ENCODE measurements at regions not wholly inside any gene's neighbourhood (a gene's known extent, or its start where the extent isn't known, plus 50 kb on each side); places are given as distances from the start of the nearest gene placed in this dataset.

- H3K4me1 Mint-ChIP-seq, result no peaks in the 10 kb centered on the region
- no peak overlapping the region for H3K27ac Mint-ChIP-seq
- H3K36me3 Mint-ChIP-seq, result no peaks in the 10 kb centered on the region
- H3K9me3 Mint-ChIP-seq, result peaks cover 0 to 4% (median 3%) of the 10 kb centered on the region in 3 donors
- H3K27me3 Mint-ChIP-seq, result no peaks in the 10 kb centered on the region
- no peak overlapping the region for H3K4me3 Mint-ChIP-seq
Observed at GRCh38 chr3:162132981-162133380, 636.4 kb downstream of the OTOL1 start.

DNA sequence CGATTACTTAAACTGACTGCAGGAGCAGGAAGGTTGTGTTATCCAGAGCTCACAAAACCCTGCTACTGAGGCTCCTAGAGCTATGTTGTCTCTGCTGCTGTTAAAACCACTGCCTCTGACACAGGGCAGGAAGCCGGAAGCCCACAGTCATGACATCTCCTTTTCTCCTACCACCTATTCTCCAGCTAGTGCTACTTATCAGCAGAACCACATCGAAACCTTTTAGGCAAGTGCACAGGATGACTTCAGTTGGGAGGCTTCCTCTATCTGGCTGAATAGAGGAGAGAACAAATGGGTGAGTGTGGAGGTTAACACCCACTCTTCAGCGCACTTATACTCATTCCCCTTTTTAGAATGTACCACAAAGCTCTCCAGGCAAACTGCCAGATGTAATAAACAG lies 638.0 kb downstream of the OTOL1 start:
- Mint-ChIP-seq H3K9me3 (peaks cover 0 to 4% (median 3%) of the 10 kb centered on the region in 3 donors), H3K36me3 (no peaks in the 10 kb centered on the region), H3K4me3 (no peak overlapping the region), H3K27me3 (no peaks in the 10 kb centered on the region), H3K27ac (no peak overlapping the region), H3K4me1 (no peaks in the 10 kb centered on the region)

- Mint-ChIP-seq H3K36me3 (no peaks in the 10 kb centered on the region), H3K4me3 (no peak overlapping the region), H3K27ac (no peak overlapping the region), H3K27me3 (no peaks in the 10 kb centered on the region), H3K4me1 (no peaks in the 10 kb centered on the region), H3K9me3 (peaks cover 0 to 4% (median 3%) of the 10 kb centered on the region in 3 donors)
Observed at GRCh38 chr3:162136136-162136535, 639.5 kb downstream of the OTOL1 start.

GRCh38 chr3:162138509-162138908 lies 641.9 kb downstream of the OTOL1 start:
- Mint-ChIP-seq H3K36me3 (no peaks in the 10 kb centered on the region), H3K9me3 (peaks cover 0 to 7% (median 4%) of the 10 kb centered on the region in 3 donors), H3K27me3 (no peaks in the 10 kb centered on the region), H3K4me3 (no peak overlapping the region), H3K27ac (no peak overlapping the region), H3K4me1 (no peaks in the 10 kb centered on the region)

GRCh38 chr3:162139841-162140240 lies 643.2 kb downstream of the OTOL1 start:
- no peak overlapping the region for H3K27ac Mint-ChIP-seq

GRCh38 chr3:162141272-162141791 lies 644.7 kb downstream of the OTOL1 start:
- no peaks in the 10 kb centered on the region for H3K4me1 Mint-ChIP-seq

More at GRCh38 chr3:162139841-162140240, 643.2 kb downstream of the OTOL1 start:
- Mint-ChIP-seq H3K27me3 (no peaks in the 10 kb centered on the region), H3K36me3 (no peaks in the 10 kb centered on the region), H3K9me3 (peaks cover 0 to 10% (median 4%) of the 10 kb centered on the region in 3 donors), H3K4me3 (no peak overlapping the region), H3K4me1 (no peaks in the 10 kb centered on the region)

GRCh38 chr3:162142511-162142910 lies 645.9 kb downstream of the OTOL1 start:
- Mint-ChIP-seq H3K9me3 (peaks cover 0 to 6% (median 0%) of the 10 kb centered on the region in 3 donors), H3K27ac (no peak overlapping the region), H3K36me3 (no peaks in the 10 kb centered on the region), H3K27me3 (no peaks in the 10 kb centered on the region), H3K4me1 (no peaks in the 10 kb centered on the region), H3K4me3 (no peak overlapping the region)

More at GRCh38 chr3:162141272-162141791, 644.7 kb downstream of the OTOL1 start:
- no peak overlapping the region for H3K4me3 Mint-ChIP-seq
- H3K27me3 Mint-ChIP-seq, result no peaks in the 10 kb centered on the region
- no peak overlapping the region for H3K27ac Mint-ChIP-seq
- no peaks in the 10 kb centered on the region for H3K36me3 Mint-ChIP-seq
- H3K9me3 Mint-ChIP-seq, result peaks cover 0 to 7% (median 0%) of the 10 kb centered on the region in 3 donors

GRCh38 chr3:162143180-162143579 lies 646.6 kb downstream of the OTOL1 start:
- peaks cover 0 to 6% (median 0%) of the 10 kb centered on the region in 3 donors for H3K9me3 Mint-ChIP-seq

DNA sequence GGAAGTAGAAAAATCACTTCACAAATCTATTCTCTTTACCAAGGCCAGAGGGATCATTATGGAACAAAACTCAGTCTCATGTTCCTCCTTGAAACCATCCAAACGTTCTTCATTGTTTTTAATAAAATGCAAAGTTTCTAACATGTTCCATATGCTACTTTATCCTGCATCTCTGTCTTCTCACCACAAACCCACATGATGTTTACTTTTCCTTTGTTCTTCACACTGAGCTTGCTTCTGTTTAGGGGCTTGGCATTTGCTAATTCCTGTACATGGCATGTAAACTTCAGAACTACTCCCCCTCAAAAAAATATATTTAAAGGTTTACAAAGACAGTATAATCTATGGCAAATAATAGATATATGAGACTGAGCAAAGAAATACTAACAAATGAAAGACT lies 651.4 kb downstream of the OTOL1 start:
- Mint-ChIP-seq H3K36me3 (no peaks in the 10 kb centered on the region), H3K4me3 (no peak overlapping the region), H3K27ac (no peak overlapping the region), H3K4me1 (no peaks in the 10 kb centered on the region), H3K9me3 (peaks cover 0 to 3% (median 2%) of the 10 kb centered on the region in 3 donors), H3K27me3 (no peaks in the 10 kb centered on the region)

More at GRCh38 chr3:162143180-162143579, 646.6 kb downstream of the OTOL1 start:
- H3K4me3 Mint-ChIP-seq, result no peak overlapping the region
- H3K4me1 Mint-ChIP-seq, result no peaks in the 10 kb centered on the region
- no peaks in the 10 kb centered on the region for H3K36me3 Mint-ChIP-seq
- H3K27me3 Mint-ChIP-seq, result no peaks in the 10 kb centered on the region
- H3K27ac Mint-ChIP-seq, result no peak overlapping the region

DNA sequence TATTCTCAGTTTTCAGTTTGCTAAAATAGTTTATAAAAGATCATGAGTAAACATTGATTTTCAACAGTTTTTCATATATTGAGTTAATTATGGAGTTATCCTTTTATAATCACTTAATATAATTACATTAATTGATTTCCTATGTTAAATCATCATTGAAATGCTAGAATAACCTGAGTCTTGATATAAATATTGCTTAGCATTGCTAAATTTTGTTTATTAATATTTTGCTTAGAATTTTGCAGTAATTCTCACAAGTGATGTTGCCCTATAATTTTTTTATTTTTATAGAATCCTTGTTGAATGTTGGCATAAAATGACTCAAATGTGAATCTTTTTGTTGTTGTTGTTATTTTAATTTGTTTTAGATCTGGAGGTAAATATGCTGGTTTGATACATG lies 654.2 kb downstream of the OTOL1 start:
- no peaks in the 10 kb centered on the region for H3K4me1 Mint-ChIP-seq
- H3K9me3 Mint-ChIP-seq, result peaks cover 0 to 3% (median 0%) of the 10 kb centered on the region in 3 donors
- no peaks in the 10 kb centered on the region for H3K27me3 Mint-ChIP-seq
- no peaks in the 10 kb centered on the region for H3K36me3 Mint-ChIP-seq
- no peak overlapping the region for H3K4me3 Mint-ChIP-seq
- H3K27ac Mint-ChIP-seq, result no peak overlapping the region

GRCh38 chr3:162152636-162153035 lies 656.0 kb downstream of the OTOL1 start:
- no peak overlapping the region for H3K27ac Mint-ChIP-seq
- no peaks in the 10 kb centered on the region for H3K27me3 Mint-ChIP-seq
- H3K4me3 Mint-ChIP-seq, result no peak overlapping the region
- no peaks in the 10 kb centered on the region for H3K4me1 Mint-ChIP-seq
- H3K36me3 Mint-ChIP-seq, result no peaks in the 10 kb centered on the region
- H3K9me3 Mint-ChIP-seq, result peaks cover 0 to 3% (median under 1%) of the 10 kb centered on the region in 3 donors

- H3K4me1 Mint-ChIP-seq, result no peaks in the 10 kb centered on the region
- H3K36me3 Mint-ChIP-seq, result peaks cover 3% of the 10 kb centered on the region
- H3K27ac Mint-ChIP-seq, result no peak overlapping the region
- H3K27me3 Mint-ChIP-seq, result no peaks in the 10 kb centered on the region
- no peak overlapping the region for H3K4me3 Mint-ChIP-seq
- H3K9me3 Mint-ChIP-seq, result peaks cover 4 to 8% (median 7%) of the 10 kb centered on the region in 3 donors
Observed at GRCh38 chr3:162161595-162161994, 665.0 kb downstream of the OTOL1 start.

- no peak overlapping the region for H3K4me3 Mint-ChIP-seq
- no peaks in the 10 kb centered on the region for H3K4me1 Mint-ChIP-seq
- H3K27ac Mint-ChIP-seq, result no peak overlapping the region
- no peaks in the 10 kb centered on the region for H3K27me3 Mint-ChIP-seq
- H3K9me3 Mint-ChIP-seq, result peaks cover 0 to 5% (median 0%) of the 10 kb centered on the region in 3 donors
- H3K36me3 Mint-ChIP-seq, result no peaks in the 10 kb centered on the region
Observed at GRCh38 chr3:162165346-162165745, 668.7 kb downstream of the OTOL1 start.

DNA sequence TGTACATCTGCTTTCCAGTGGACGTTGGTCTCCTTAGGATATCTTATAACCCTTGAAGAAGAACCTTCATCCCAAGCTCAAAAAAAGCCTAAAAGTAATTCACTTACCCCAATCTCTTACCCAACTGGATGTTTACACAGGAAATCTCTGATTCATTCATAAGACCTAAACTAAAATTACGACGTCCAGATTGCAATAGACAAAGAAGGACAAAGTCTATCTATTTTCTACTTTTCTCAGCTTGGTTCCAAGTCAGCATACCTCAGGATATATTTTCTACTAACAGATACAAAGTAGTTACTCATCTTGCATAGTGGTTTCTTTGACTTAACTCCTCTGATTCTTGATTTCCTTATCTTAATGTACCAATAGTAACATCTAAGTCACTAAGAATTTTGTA lies 669.9 kb downstream of the OTOL1 start:
- Mint-ChIP-seq H3K36me3 (no peaks in the 10 kb centered on the region), H3K4me1 (no peaks in the 10 kb centered on the region), H3K27ac (no peak overlapping the region), H3K27me3 (no peaks in the 10 kb centered on the region), H3K9me3 (peaks cover 0 to 5% (median 0%) of the 10 kb centered on the region in 3 donors), H3K4me3 (no peak overlapping the region)

DNA sequence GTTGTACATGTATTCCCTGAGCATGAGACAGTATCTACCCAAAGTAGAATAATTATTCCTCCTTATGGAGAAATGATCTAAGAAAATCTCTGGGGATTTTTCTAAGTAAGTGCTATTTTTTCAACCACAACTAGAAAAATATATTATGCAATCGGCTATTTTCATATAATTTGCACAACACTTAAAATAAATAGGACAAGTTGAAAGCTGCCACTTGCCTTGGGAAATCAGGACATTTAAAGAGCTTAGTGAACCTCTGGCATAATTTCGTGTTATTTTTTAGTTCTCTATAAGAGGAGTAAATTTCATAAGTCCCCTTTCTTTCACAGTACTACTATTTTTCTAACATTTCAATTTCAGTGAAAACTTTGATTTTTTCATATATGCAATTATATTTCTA lies 672.1 kb downstream of the OTOL1 start:
- Mint-ChIP-seq H3K4me3 (no peak overlapping the region), H3K27me3 (no peaks in the 10 kb centered on the region), H3K4me1 (no peaks in the 10 kb centered on the region), H3K36me3 (no peaks in the 10 kb centered on the region), H3K27ac (no peak overlapping the region), H3K9me3 (peaks cover 3 to 9% (median 4%) of the 10 kb centered on the region in 3 donors)

- H3K4me1 Mint-ChIP-seq, result no peaks in the 10 kb centered on the region
- H3K27me3 Mint-ChIP-seq, result no peaks in the 10 kb centered on the region
- H3K4me3 Mint-ChIP-seq, result no peak overlapping the region
- no peaks in the 10 kb centered on the region for H3K36me3 Mint-ChIP-seq
- peaks cover 3 to 7% (median 4%) of the 10 kb centered on the region in 3 donors for H3K9me3 Mint-ChIP-seq
- H3K27ac Mint-ChIP-seq, result no peak overlapping the region
Observed at GRCh38 chr3:162170581-162170980, 674.0 kb downstream of the OTOL1 start.
